ENCODE measurements at regions not wholly inside any gene's neighbourhood (a gene's known extent, or its start where the extent isn't known, plus 50 kb on each side); places are given as distances from the start of the nearest gene placed in this dataset.

GRCh38 chr4:20426028-20426427 is 174.3 kb downstream of the SLIT2 start:
- CTCF ChIA-PET, result no interaction called here
- no peak overlapping the region for H3K27ac Mint-ChIP-seq
- POLR2A ChIA-PET, result no interaction called here
- H3K36me3 Mint-ChIP-seq (ENCODE audit: low read depth), result no peaks in the 10 kb centered on the region
- no peaks in the 10 kb centered on the region for H3K4me1 Mint-ChIP-seq
- no peaks in the 10 kb centered on the region for H3K9me3 Mint-ChIP-seq
- H3K27me3 Mint-ChIP-seq, result peaks cover 10% of the 10 kb centered on the region
- no peak overlapping the region for H3K4me3 Mint-ChIP-seq
- DNase-seq, result no peak

- POLR2A ChIA-PET, result no interaction called here
- CTCF ChIA-PET, result no interaction called here
- H3K27me3 Mint-ChIP-seq, result peaks cover 10% of the 10 kb centered on the region
- no peak overlapping the region for H3K4me3 Mint-ChIP-seq
- no peak overlapping the region for H3K27ac Mint-ChIP-seq
- no peaks in the 10 kb centered on the region for H3K4me1 Mint-ChIP-seq
- H3K36me3 Mint-ChIP-seq (ENCODE audit: low read depth), result no peaks in the 10 kb centered on the region
- H3K9me3 Mint-ChIP-seq, result no peaks in the 10 kb centered on the region
- no peak for DNase-seq
Measured at GRCh38 chr4:20428436-20429160, 176.9 kb downstream of the SLIT2 start.

GRCh38 chr4:20430259-20430941 is 178.7 kb downstream of the SLIT2 start:
- ChIA-PET POLR2A (no interaction called here), CTCF (interaction anchor here (0.6 kb wide), 1 partner anchor 35 kb away, joined by 3 read pairs; no protein-coding TSS in a partner anchor)
- no peak overlapping the region for H3K4me3 Mint-ChIP-seq
- H3K27ac Mint-ChIP-seq, result no peak overlapping the region
- no peaks in the 10 kb centered on the region for H3K4me1 Mint-ChIP-seq
- H3K27me3 Mint-ChIP-seq, result peaks cover 10% of the 10 kb centered on the region
- no peaks in the 10 kb centered on the region for H3K36me3 Mint-ChIP-seq (ENCODE audit: low read depth)
- no peak for DNase-seq
- H3K9me3 Mint-ChIP-seq, result no peaks in the 10 kb centered on the region

GRCh38 chr4:20431543-20431951 is 179.8 kb downstream of the SLIT2 start:
- no peak for DNase-seq
- H3K27ac Mint-ChIP-seq, result no peak overlapping the region
- CTCF ChIA-PET, result interaction anchor here (0.7 kb wide), 1 partner anchor 23 kb away, joined by 3 read pairs; no protein-coding TSS in a partner anchor
- H3K27me3 Mint-ChIP-seq, result peaks cover 2% of the 10 kb centered on the region
- no peaks in the 10 kb centered on the region for H3K4me1 Mint-ChIP-seq
- no peak overlapping the region for H3K4me3 Mint-ChIP-seq
- no peaks in the 10 kb centered on the region for H3K36me3 Mint-ChIP-seq (ENCODE audit: low read depth)
- POLR2A ChIA-PET, result no interaction called here
- no peaks in the 10 kb centered on the region for H3K9me3 Mint-ChIP-seq

GRCh38 chr4:20432088-20432487 is 180.4 kb downstream of the SLIT2 start:
- Mint-ChIP-seq H3K36me3 (ENCODE audit: low read depth) (no peaks in the 10 kb centered on the region), H3K27me3 (no peaks in the 10 kb centered on the region), H3K9me3 (no peaks in the 10 kb centered on the region), H3K27ac (no peak overlapping the region), H3K4me1 (no peaks in the 10 kb centered on the region), H3K4me3 (no peak overlapping the region)
- DNase-seq, result no peak
- ChIA-PET CTCF (interaction anchor here (0.6 to 0.7 kb wide), 2 partner anchors 23 to 120 kb away, joined by 3 read pairs; no protein-coding TSS in a partner anchor), POLR2A (no interaction called here)

- Mint-ChIP-seq H3K36me3 (ENCODE audit: low read depth) (no peaks in the 10 kb centered on the region), H3K27ac (no peak overlapping the region)
Measured at GRCh38 chr4:20433097-20433705, 181.5 kb downstream of the SLIT2 start.

GRCh38 chr4:20440170-20440569 is 188.5 kb downstream of the SLIT2 start:
- Mint-ChIP-seq H3K4me1 (no peaks in the 10 kb centered on the region), H3K27ac (no peak overlapping the region), H3K4me3 (no peak overlapping the region), H3K9me3 (no peaks in the 10 kb centered on the region), H3K27me3 (no peaks in the 10 kb centered on the region), H3K36me3 (ENCODE audit: low read depth) (no peaks in the 10 kb centered on the region)
- ChIA-PET CTCF (no interaction called here), POLR2A (no interaction called here)
- no peak for DNase-seq

More at GRCh38 chr4:20433097-20433705, 181.5 kb downstream of the SLIT2 start:
- no peaks in the 10 kb centered on the region for H3K4me1 Mint-ChIP-seq
- no peak overlapping the region for H3K4me3 Mint-ChIP-seq
- ChIA-PET CTCF (no interaction called here), POLR2A (interaction anchor here (0.5 kb wide), 1 partner anchor 147 kb away, joined by 3 read pairs; no protein-coding TSS in a partner anchor)
- DNase-seq, result no peak
- no peaks in the 10 kb centered on the region for H3K27me3 Mint-ChIP-seq
- H3K9me3 Mint-ChIP-seq, result no peaks in the 10 kb centered on the region

- ChIA-PET POLR2A (no interaction called here), CTCF (no interaction called here)
- H3K4me1 Mint-ChIP-seq, result no peaks in the 10 kb centered on the region
- H3K27ac Mint-ChIP-seq, result no peak overlapping the region
- no peaks in the 10 kb centered on the region for H3K9me3 Mint-ChIP-seq
- no peaks in the 10 kb centered on the region for H3K27me3 Mint-ChIP-seq
- no peak for DNase-seq
- no peak overlapping the region for H3K4me3 Mint-ChIP-seq
- H3K36me3 Mint-ChIP-seq (ENCODE audit: low read depth), result no peaks in the 10 kb centered on the region
Measured at GRCh38 chr4:20443015-20443805, 191.5 kb downstream of the SLIT2 start.

- POLR2A ChIA-PET, result no interaction called here
- Mint-ChIP-seq H3K9me3 (no peaks in the 10 kb centered on the region), H3K27ac (no peak overlapping the region), H3K27me3 (no peaks in the 10 kb centered on the region), H3K4me1 (no peaks in the 10 kb centered on the region), H3K36me3 (ENCODE audit: low read depth) (no peaks in the 10 kb centered on the region), H3K4me3 (no peak overlapping the region)
- no peak for DNase-seq
- CTCF ChIA-PET, result no interaction called here
Measured at GRCh38 chr4:20444599-20445337, 193.1 kb downstream of the SLIT2 start.

- Mint-ChIP-seq H3K36me3 (ENCODE audit: low read depth) (no peaks in the 10 kb centered on the region), H3K27me3 (no peaks in the 10 kb centered on the region), H3K4me1 (no peaks in the 10 kb centered on the region), H3K27ac (no peak overlapping the region), H3K9me3 (no peaks in the 10 kb centered on the region), H3K4me3 (no peak overlapping the region)
- ChIA-PET POLR2A (no interaction called here), CTCF (no interaction called here)
- no peak for DNase-seq
Measured at GRCh38 chr4:20445933-20446723, 194.4 kb downstream of the SLIT2 start.

- DNase-seq, result no peak
- H3K9me3 Mint-ChIP-seq, result no peaks in the 10 kb centered on the region
- H3K27ac Mint-ChIP-seq, result no peak overlapping the region
- no peaks in the 10 kb centered on the region for H3K36me3 Mint-ChIP-seq (ENCODE audit: low read depth)
- CTCF ChIA-PET, result no interaction called here
- no peak overlapping the region for H3K4me3 Mint-ChIP-seq
- H3K4me1 Mint-ChIP-seq, result no peaks in the 10 kb centered on the region
- H3K27me3 Mint-ChIP-seq, result no peaks in the 10 kb centered on the region
- POLR2A ChIA-PET, result no interaction called here
Measured at GRCh38 chr4:20447103-20447502, 195.4 kb downstream of the SLIT2 start.

- no peaks in the 10 kb centered on the region for H3K27me3 Mint-ChIP-seq
- H3K9me3 Mint-ChIP-seq, result no peaks in the 10 kb centered on the region
- CTCF ChIA-PET, result no interaction called here
- H3K4me1 Mint-ChIP-seq, result no peaks in the 10 kb centered on the region
- H3K36me3 Mint-ChIP-seq (ENCODE audit: low read depth), result no peaks in the 10 kb centered on the region
- no peak for DNase-seq
- no peak overlapping the region for H3K4me3 Mint-ChIP-seq
- POLR2A ChIA-PET, result no interaction called here
- H3K27ac Mint-ChIP-seq, result no peak overlapping the region
Measured at GRCh38 chr4:20451986-20452385, 200.3 kb downstream of the SLIT2 start.

Measured in activated CD4-positive, alpha-beta T cell treated with anti-CD3 and anti-CD28 coated beads, Interleukin-2, amount 10 ng/mL, durations not matched to agents 7 days and 5 days (primary cell).